IMR-90 (cell line): ENCODE measurements at regions not wholly inside any gene's neighbourhood (a gene's known extent, or its start where the extent isn't known, plus 50 kb on each side); places are given as distances from the start of the nearest gene placed in this dataset.

Experiments
- CTCF ChIP-seq: conservative IDR thresholded peaks from 2 replicates; pipeline ENCODE4 v1.5.1; 2012; ENCODE audit warnings: mild to moderate bottlenecking, low read depth, low read length, improper control_type of control experiment
- TF ChIP-seq, protein P1 (sequence below): fragments of 150-350 bp; IDR thresholded peaks from 2 replicates; pipeline ENCODE4 v1.6.1; 2017; ENCODE audit warnings: mild to moderate bottlenecking, antibody characterized with exemption, low read length, low read depth

DNA sequence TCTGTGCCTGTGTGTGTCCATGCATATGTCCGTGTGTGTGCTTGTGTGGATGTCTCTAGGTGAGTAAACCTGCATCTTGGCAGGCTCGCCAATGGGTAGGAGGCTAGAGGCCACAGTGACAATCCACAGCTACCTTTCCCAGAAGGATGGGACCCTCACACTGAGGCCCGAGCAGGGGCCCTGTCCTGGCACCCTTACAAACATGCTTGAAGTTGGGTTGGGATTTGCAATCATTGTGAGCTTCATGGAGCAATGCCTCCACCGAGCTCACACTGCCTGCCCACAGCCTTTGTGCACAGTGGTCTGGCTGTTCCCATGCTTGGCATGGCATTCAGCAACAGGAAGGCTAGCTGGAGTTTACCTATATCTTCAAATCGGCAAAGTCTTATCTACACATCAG lies 311.1 kb upstream of the IRX1 start:
- TF ChIP-seq CTCF: no peak
- TF ChIP-seq, protein P1, sequence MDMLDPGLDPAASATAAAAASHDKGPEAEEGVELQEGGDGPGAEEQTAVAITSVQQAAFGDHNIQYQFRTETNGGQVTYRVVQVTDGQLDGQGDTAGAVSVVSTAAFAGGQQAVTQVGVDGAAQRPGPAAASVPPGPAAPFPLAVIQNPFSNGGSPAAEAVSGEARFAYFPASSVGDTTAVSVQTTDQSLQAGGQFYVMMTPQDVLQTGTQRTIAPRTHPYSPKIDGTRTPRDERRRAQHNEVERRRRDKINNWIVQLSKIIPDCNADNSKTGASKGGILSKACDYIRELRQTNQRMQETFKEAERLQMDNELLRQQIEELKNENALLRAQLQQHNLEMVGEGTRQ: no peak
